BJ (cell line): ENCODE measurements at regions not wholly inside any gene's neighbourhood (a gene's known extent, or its start where the extent isn't known, plus 50 kb on each side); places are given as distances from the start of the nearest gene placed in this dataset.

Source experiments
- CTCF ChIA-PET: fragments of 350-600 bp; formaldehyde crosslinking; extraction: SDS; loops from one replicate; lab custom pipeline; 2021; ENCODE audit warnings: antibody characterized with exemption, inconsistent platforms; lab: Yijun Ruan, JAX
- POLR2A ChIA-PET: fragments of 300-600 bp; sonication (Branson Sonifier 250); formaldehyde crosslinking; extraction: SDS; loops from one replicate; lab custom pipeline; 2021; ENCODE audit warnings: antibody characterized with exemption; lab: Charles Lee
- DNase-seq: peaks from one replicate; pipeline ENCODE4 v3.0.0-alpha.2; 2011; ENCODE audit warnings: low read depth
- H3K27me3 ChIP-seq: 2 replicates; pipeline ENCODE4 v1.6.0; 2011; ENCODE audit warnings: low read length; ENCODE audit not compliant: control insufficient read depth, insufficient read depth
- H3K36me3 ChIP-seq: 2 replicates; pipeline ENCODE4 v1.5.1; 2011; ENCODE audit warnings: low read length; ENCODE audit not compliant: control insufficient read depth, insufficient read depth
- H3K4me3 ChIP-seq: 2 replicates; pipeline ENCODE4 v1.5.1; 2011; ENCODE audit warnings: low read depth, mild to moderate bottlenecking, control low read depth, low read length
- TF ChIP-seq, protein P1 (sequence below): IDR thresholded peaks from 2 replicates; pipeline ENCODE4 v1.5.1; 2011; ENCODE audit warnings: low read depth, mild to moderate bottlenecking, control low read depth, inconsistent platforms, low read length, moderate library complexity; ENCODE audit not compliant: insufficient read depth

DNA sequence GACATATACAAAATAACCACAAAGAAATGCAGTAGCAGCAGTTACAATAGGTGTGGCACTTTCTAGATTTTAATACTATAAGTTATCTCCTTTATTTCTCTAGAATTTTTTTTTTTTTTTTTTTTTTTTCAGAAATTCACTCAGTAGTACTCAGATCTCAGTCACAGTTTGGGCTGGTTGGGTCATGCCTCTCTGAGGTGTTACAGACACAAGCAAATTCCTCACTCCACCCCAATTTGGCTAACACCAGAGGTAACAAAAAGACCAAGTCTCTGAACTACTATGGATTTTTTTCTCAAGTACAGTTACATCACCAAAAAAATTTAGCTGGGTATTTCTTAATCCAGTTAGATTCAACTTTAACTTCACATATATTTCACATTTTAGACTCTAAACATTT, 985.1 kb upstream of the LRRN3 start:
- TF ChIP-seq, protein P1, sequence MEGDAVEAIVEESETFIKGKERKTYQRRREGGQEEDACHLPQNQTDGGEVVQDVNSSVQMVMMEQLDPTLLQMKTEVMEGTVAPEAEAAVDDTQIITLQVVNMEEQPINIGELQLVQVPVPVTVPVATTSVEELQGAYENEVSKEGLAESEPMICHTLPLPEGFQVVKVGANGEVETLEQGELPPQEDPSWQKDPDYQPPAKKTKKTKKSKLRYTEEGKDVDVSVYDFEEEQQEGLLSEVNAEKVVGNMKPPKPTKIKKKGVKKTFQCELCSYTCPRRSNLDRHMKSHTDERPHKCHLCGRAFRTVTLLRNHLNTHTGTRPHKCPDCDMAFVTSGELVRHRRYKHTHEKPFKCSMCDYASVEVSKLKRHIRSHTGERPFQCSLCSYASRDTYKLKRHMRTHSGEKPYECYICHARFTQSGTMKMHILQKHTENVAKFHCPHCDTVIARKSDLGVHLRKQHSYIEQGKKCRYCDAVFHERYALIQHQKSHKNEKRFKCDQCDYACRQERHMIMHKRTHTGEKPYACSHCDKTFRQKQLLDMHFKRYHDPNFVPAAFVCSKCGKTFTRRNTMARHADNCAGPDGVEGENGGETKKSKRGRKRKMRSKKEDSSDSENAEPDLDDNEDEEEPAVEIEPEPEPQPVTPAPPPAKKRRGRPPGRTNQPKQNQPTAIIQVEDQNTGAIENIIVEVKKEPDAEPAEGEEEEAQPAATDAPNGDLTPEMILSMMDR, result no peak
- Histone ChIP-seq H3K4me3 (no peak overlapping the region), H3K36me3 (no peaks in the 10 kb centered on the region), H3K27me3 (no peaks in the 10 kb centered on the region)
- CTCF ChIA-PET, result no interaction called here
- POLR2A ChIA-PET, result no interaction called here
- no peak for DNase-seq

DNA sequence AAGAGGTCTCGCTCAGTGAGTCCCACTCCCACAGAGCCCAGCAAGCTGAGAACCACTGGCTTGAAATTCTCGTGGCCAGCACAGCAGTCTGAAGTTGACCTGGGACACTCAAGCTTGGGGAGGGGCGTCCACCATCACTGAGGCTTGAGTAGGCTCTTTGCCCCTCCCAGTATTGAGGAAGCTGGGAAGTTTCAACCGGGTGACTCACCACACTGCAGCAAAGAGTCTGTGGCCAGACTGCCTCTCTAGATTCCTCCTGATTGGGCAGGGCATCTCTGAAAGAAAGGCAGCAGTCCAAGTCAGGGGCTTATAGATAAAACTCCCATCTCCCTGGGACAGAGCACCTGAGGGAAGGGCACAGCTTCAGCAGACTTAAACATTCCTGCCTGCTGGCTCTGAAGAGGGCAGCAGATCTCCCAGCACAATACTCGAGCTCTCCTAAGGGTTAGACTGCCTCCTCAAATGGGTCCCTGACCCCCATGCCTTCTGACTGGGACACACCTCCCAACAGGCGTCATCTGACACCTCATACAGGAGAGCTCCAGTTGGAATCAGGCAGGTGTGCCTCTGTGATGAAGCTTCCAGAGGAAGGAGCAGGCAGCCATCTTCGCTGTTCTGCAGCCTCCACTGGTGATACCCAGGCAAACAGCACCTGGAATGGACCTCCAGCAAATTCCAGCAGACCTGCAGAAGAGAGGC, 970.9 kb upstream of the LRRN3 start:
- CTCF ChIA-PET, result no interaction called here
- no peak for DNase-seq
- no peaks in the 10 kb centered on the region for H3K36me3 ChIP-seq
- H3K27me3 ChIP-seq, result no peaks in the 10 kb centered on the region
- TF ChIP-seq, protein P1, result no peak
- POLR2A ChIA-PET, result no interaction called here
- no peak overlapping the region for H3K4me3 ChIP-seq

DNA sequence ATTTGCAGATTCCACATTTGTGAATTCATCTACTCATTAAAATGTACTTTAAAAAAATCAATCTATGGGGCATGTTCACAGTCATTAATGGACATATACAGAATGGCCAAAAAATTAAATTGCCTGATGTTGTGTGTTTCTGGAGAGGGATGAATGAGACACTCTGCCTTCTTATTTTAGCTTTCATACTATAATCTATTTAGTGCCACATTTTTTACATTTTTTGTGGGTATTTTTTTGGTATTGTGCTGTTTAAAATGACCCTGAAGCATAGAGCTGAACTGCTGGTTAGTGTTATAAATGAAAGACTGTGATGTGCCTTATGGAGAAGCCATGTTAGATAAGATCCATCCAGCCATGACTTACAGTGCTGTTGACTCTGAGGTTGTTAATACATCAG, 961.8 kb upstream of the LRRN3 start:
- TF ChIP-seq, protein P1, result no peak
- DNase-seq, result no peak
- Histone ChIP-seq H3K36me3 (no peaks in the 10 kb centered on the region), H3K4me3 (no peak overlapping the region), H3K27me3 (no peaks in the 10 kb centered on the region)
- CTCF ChIA-PET, result no interaction called here
- POLR2A ChIA-PET, result no interaction called here

DNA sequence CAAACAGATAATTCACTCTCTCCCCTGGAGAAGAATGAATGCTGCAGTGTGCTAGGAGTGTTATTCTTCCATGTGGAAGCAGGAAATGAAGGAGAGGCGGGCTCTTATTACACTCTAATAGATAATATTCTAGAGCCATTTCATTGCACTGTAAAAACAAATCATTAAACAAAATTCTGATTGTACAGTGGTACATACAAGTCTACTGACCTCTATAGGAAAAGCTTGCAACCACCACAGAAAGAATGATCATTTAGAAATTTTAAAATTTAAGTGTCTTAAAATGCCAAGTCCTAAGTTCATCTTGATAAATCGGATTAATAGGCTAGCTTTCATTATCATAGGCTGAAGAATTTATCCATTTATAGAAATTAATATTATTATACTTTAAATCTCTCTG, 960.3 kb upstream of the LRRN3 start:
- TF ChIP-seq, protein P1, result no peak
- POLR2A ChIA-PET, result no interaction called here
- H3K27me3 ChIP-seq, result no peaks in the 10 kb centered on the region
- no peak for DNase-seq
- H3K4me3 ChIP-seq, result no peak overlapping the region
- no peaks in the 10 kb centered on the region for H3K36me3 ChIP-seq
- CTCF ChIA-PET, result no interaction called here

DNA sequence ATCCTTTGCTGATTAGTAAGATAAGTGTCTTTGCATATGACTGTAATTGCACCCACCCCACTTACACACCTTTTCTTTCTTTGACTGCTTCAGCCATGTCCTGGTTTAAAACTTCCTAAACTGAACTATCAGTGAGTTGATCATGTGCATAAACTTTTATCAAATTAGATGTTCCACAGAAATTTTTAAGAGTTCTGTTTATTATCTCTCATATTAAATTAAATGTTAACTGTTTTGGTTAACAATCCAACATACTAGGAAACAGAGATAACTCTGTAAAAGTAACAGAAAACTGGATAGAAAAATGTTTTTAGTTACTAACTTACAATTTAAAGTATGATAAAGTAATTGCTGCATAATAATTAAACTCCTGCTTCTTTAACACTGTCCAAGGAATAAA, 959.6 kb upstream of the LRRN3 start:
- ChIA-PET CTCF (no interaction called here), POLR2A (no interaction called here)
- no peak for DNase-seq
- Histone ChIP-seq H3K27me3 (no peaks in the 10 kb centered on the region), H3K36me3 (no peaks in the 10 kb centered on the region), H3K4me3 (no peak overlapping the region)
- TF ChIP-seq, protein P1, result no peak
